H9 (cell line): ENCODE measurements at regions not wholly inside any gene's neighbourhood (a gene's known extent, or its start where the extent isn't known, plus 50 kb on each side); places are given as distances from the start of the nearest gene placed in this dataset.

Source experiments
- DNase-seq: peaks from one replicate; pipeline ENCODE4 v3.0.0-alpha.2; 2017
- H2AFZ ChIP-seq: one replicate; pipeline ENCODE4 v1.6.1; 2013; ENCODE audit warnings: mild to moderate bottlenecking, low read length, control low read depth, moderate library complexity
- H2AK5ac ChIP-seq: 2 replicates; pipeline ENCODE4 v1.6.1; 2013; ENCODE audit warnings: low read length, control low read depth, mixed read lengths; ENCODE audit not compliant: insufficient read length
- H2BK120ac ChIP-seq: one replicate; pipeline ENCODE4 v1.6.1; 2013; ENCODE audit warnings: low read depth, mild to moderate bottlenecking, low read length, control low read depth, inconsistent platforms; ENCODE audit not compliant: poor library complexity, severe bottlenecking
- H2BK12ac ChIP-seq: 2 replicates; pipeline ENCODE4 v1.6.1; 2013; ENCODE audit warnings: low read length, control low read depth, mixed read lengths, low read depth; ENCODE audit not compliant: insufficient read length
- H2BK15ac ChIP-seq: 2 replicates; pipeline ENCODE4 v1.6.1; 2013; ENCODE audit warnings: low read depth, low read length, control low read depth
- H2BK20ac ChIP-seq: one replicate; pipeline ENCODE4 v1.6.1; 2013; ENCODE audit warnings: low read depth, mild to moderate bottlenecking, low read length, control low read depth, inconsistent platforms; ENCODE audit not compliant: poor library complexity, severe bottlenecking
- H2BK5ac ChIP-seq: 2 replicates; pipeline ENCODE4 v1.6.1; 2013; ENCODE audit warnings: low read length, control low read depth, mixed read lengths; ENCODE audit not compliant: insufficient read length
- H3K14ac ChIP-seq: 2 replicates; pipeline ENCODE4 v1.6.1; 2013; ENCODE audit warnings: low read length, control low read depth; ENCODE audit not compliant: insufficient read depth
- H3K18ac ChIP-seq: 2 replicates; pipeline ENCODE4 v1.6.1; 2013; ENCODE audit warnings: low read depth, mild to moderate bottlenecking, mixed read lengths, low read length, control low read depth; ENCODE audit not compliant: insufficient read length
- H3K23ac ChIP-seq: 2 replicates; pipeline ENCODE4 v1.6.1; 2013; ENCODE audit warnings: low read length, control low read depth, mixed read lengths, low read depth; ENCODE audit not compliant: insufficient read length
- H3K23me2 ChIP-seq: 2 replicates; pipeline ENCODE4 v1.6.1; 2013; ENCODE audit warnings: low read depth, mild to moderate bottlenecking, mixed read lengths, low read length, control low read depth; ENCODE audit not compliant: insufficient read length, poor library complexity, severe bottlenecking
- H3K27ac ChIP-seq: 2 replicates; pipeline ENCODE4 v1.5.1; 2013; ENCODE audit warnings: low read length, control low read depth, mixed read lengths, low read depth; ENCODE audit not compliant: insufficient read length
- H3K27me3 ChIP-seq: 2 replicates; pipeline ENCODE4 v1.6.1; 2013; ENCODE audit warnings: low read length, control low read depth, inconsistent platforms; ENCODE audit not compliant: insufficient read depth
- H3K4ac ChIP-seq: 2 replicates; pipeline ENCODE4 v1.6.1; 2013; ENCODE audit warnings: low read depth, mild to moderate bottlenecking, control low read depth, inconsistent platforms, low read length, moderate library complexity
- H3K4me1 ChIP-seq: 2 replicates; pipeline ENCODE4 v1.6.1; 2013; ENCODE audit warnings: low read length, control low read depth, inconsistent platforms; ENCODE audit not compliant: insufficient read depth
- H3K4me2 ChIP-seq: 2 replicates; pipeline ENCODE4 v1.6.1; 2013; ENCODE audit warnings: low read length, control low read depth, mixed read lengths; ENCODE audit not compliant: insufficient read length, insufficient read depth
- H3K56ac ChIP-seq: 2 replicates; pipeline ENCODE4 v1.6.1; 2013; ENCODE audit warnings: low read depth, mild to moderate bottlenecking, mixed read lengths, low read length, control low read depth; ENCODE audit not compliant: insufficient read length
- H3K79me1 ChIP-seq: 2 replicates; pipeline ENCODE4 v1.6.1; 2013; ENCODE audit warnings: low read depth, mild to moderate bottlenecking, moderate library complexity, low read length, control low read depth, inconsistent platforms; ENCODE audit not compliant: insufficient read depth, poor library complexity, severe bottlenecking
- H3K79me2 ChIP-seq: 2 replicates; pipeline ENCODE4 v1.6.1; 2013; ENCODE audit warnings: low read length, control low read depth, inconsistent platforms; ENCODE audit not compliant: insufficient read depth
- H3K9ac ChIP-seq: 2 replicates; pipeline ENCODE4 v1.6.1; 2013; ENCODE audit warnings: low read length, control low read depth, mixed read lengths; ENCODE audit not compliant: insufficient read length; ENCODE audit errors: extremely low read depth
- H3K9me3 ChIP-seq: one replicate; pipeline ENCODE4 v1.6.1; 2013; ENCODE audit warnings: low read depth, low read length, inconsistent platforms; ENCODE audit not compliant: control insufficient read depth
- H3T11ph ChIP-seq: one replicate; pipeline ENCODE4 v1.6.1; 2013; ENCODE audit warnings: mild to moderate bottlenecking, low read length, control low read depth, inconsistent platforms
- H4K20me1 ChIP-seq: one replicate; pipeline ENCODE4 v1.6.1; 2013; ENCODE audit not compliant: control insufficient read depth, insufficient read length, insufficient read depth
- H4K5ac ChIP-seq: 2 replicates; pipeline ENCODE4 v1.6.1; 2013; ENCODE audit warnings: low read depth, mild to moderate bottlenecking, mixed read lengths, low read length, control low read depth; ENCODE audit not compliant: insufficient read length
- H4K8ac ChIP-seq: replicated peaks from 2 replicates; pipeline ENCODE4 v1.6.1; 2013; ENCODE audit warnings: low read length, control low read depth, mixed read lengths, low read depth; ENCODE audit not compliant: insufficient read length
- H4K91ac ChIP-seq: 2 replicates; pipeline ENCODE4 v1.6.1; 2013; ENCODE audit warnings: low read depth, mild to moderate bottlenecking, moderate library complexity, mixed read lengths, low read length, control low read depth; ENCODE audit not compliant: insufficient read length
- H3K27ac Mint-ChIP-seq, 3 experiments: 2 replicates in 2 of 3; 3 replicates in 1 of 3; pipeline ENCODE4 v1.8.0; 2020 to 2021; ENCODE audit warnings: mixed read lengths in 3 of 3, mild to moderate bottlenecking in 1 of 3, moderate library complexity in 1 of 3
- H3K27me3 Mint-ChIP-seq: 2 replicates; pipeline ENCODE4 v1.8.0; 2021; ENCODE audit warnings: low read depth, mild to moderate bottlenecking, moderate library complexity, mixed read lengths
- H3K36me3 Mint-ChIP-seq, 3 experiments: 2 replicates in 2 of 3; 3 replicates in 1 of 3; pipeline ENCODE4 v1.8.0; 2020 to 2021; ENCODE audit warnings: low read depth in 3 of 3, mixed read lengths in 3 of 3; ENCODE audit not compliant: insufficient read depth in 1 of 3
- H3K4me1 Mint-ChIP-seq, 2 experiments: 2 replicates each; pipeline ENCODE4 v1.8.0; 2020; ENCODE audit warnings: mixed read lengths in 2 of 2
- H3K4me3 Mint-ChIP-seq, 2 experiments: 2 replicates in 1 of 2; 3 replicates in 1 of 2; pipeline ENCODE4 v1.8.0; 2020 to 2021; ENCODE audit warnings: mild to moderate bottlenecking in 2 of 2, mixed read lengths in 2 of 2, moderate library complexity in 1 of 2
- H3K9me3 Mint-ChIP-seq, 2 experiments: 2 replicates in 1 of 2; 3 replicates in 1 of 2; pipeline ENCODE4 v1.8.0; 2020; ENCODE audit warnings: mild to moderate bottlenecking in 2 of 2, mixed read lengths in 2 of 2, moderate library complexity in 1 of 2
- WGBS: extraction: QIAGEN DNeasy Blood & Tissue Kit; methylation state at CpG from one replicate; pipeline ENCODE4 v1.1.7; 2013; ENCODE audit warnings: missing lambda C conversion rate, low lambda C conversion rate, mixed read lengths; ENCODE audit not compliant: insufficient read length; ENCODE audit errors: extremely low coverage; 5-methylcytosine and 5-hydroxymethylcytosine counted together
- TF ChIP-seq, protein P1 (sequence below): fragments of 200-600 bp; sonication (generic); conservative IDR thresholded peaks from 3 replicates; pipeline ENCODE4 v1.8.0; 2021; ENCODE audit warnings: antibody characterized with exemption, mild to moderate bottlenecking

DNA sequence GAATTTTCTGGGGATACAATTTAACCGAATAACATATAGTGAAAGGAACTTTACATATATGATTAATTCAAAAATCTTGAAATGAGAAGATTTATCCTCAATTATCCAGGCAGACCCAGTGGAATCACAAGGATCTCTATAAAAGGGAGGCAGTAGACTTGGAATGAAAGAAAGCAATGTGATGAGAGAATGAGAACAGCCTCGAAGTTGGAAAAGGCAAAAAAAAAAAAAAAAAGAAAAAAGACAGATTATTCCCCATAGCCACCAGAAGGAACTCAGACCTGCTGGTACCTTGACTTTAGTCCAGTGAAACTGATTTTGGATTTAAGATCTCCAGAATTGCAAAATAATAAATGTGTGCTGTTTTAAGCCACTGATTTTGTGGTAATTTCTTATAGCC, 416.3 kb upstream of the OR4E1 start:
- WGBS = no CpG with 5 or more reads among the region's 2 CpGs
- H3K27ac Mint-ChIP-seq = no peak overlapping the region; a peak in 1 of 7 replicates
- no peak overlapping the region for H2BK15ac ChIP-seq
- H3T11ph ChIP-seq = no peak overlapping the region
- no peaks in the 10 kb centered on the region for H3K79me2 ChIP-seq
- no peak overlapping the region for H3K18ac ChIP-seq
- H3K23ac ChIP-seq = no peak overlapping the region
- no peak overlapping the region for H2BK20ac ChIP-seq
- no peak overlapping the region for H3K4ac ChIP-seq
- H2BK120ac ChIP-seq = no peak overlapping the region
- H3K4me1 Mint-ChIP-seq = no peaks in the 10 kb centered on the region
- H3K9me3 ChIP-seq = no peaks in the 10 kb centered on the region
- no peak overlapping the region for H3K4me2 ChIP-seq
- no peaks in the 10 kb centered on the region for H3K79me1 ChIP-seq
- no peak overlapping the region for H3K56ac ChIP-seq
- H4K8ac ChIP-seq = no peak overlapping the region
- no peak overlapping the region for H2BK5ac ChIP-seq
- no peaks in the 10 kb centered on the region for H4K20me1 ChIP-seq
- H3K36me3 Mint-ChIP-seq = no peaks in the 10 kb centered on the region
- TF ChIP-seq, protein P1, sequence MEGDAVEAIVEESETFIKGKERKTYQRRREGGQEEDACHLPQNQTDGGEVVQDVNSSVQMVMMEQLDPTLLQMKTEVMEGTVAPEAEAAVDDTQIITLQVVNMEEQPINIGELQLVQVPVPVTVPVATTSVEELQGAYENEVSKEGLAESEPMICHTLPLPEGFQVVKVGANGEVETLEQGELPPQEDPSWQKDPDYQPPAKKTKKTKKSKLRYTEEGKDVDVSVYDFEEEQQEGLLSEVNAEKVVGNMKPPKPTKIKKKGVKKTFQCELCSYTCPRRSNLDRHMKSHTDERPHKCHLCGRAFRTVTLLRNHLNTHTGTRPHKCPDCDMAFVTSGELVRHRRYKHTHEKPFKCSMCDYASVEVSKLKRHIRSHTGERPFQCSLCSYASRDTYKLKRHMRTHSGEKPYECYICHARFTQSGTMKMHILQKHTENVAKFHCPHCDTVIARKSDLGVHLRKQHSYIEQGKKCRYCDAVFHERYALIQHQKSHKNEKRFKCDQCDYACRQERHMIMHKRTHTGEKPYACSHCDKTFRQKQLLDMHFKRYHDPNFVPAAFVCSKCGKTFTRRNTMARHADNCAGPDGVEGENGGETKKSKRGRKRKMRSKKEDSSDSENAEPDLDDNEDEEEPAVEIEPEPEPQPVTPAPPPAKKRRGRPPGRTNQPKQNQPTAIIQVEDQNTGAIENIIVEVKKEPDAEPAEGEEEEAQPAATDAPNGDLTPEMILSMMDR = no peak
- no peak overlapping the region for H3K4me3 Mint-ChIP-seq
- no peak overlapping the region for H3K27ac ChIP-seq
- H3K27me3 Mint-ChIP-seq = no peaks in the 10 kb centered on the region; the same call in 1 of the 2 replicates
- no peak overlapping the region for H4K91ac ChIP-seq
- H3K14ac ChIP-seq = no peak overlapping the region
- no peaks in the 10 kb centered on the region for H3K9me3 Mint-ChIP-seq
- no peak overlapping the region for H2BK12ac ChIP-seq
- no peak overlapping the region for H2AK5ac ChIP-seq
- no peak overlapping the region for H3K9ac ChIP-seq
- no peak overlapping the region for H4K5ac ChIP-seq
- H3K27me3 ChIP-seq = no peaks in the 10 kb centered on the region
- no peaks in the 10 kb centered on the region for H3K4me1 ChIP-seq
- no peaks in the 10 kb centered on the region for H3K23me2 ChIP-seq
- H2AFZ ChIP-seq = no peak overlapping the region
- DNase-seq = no peak
